ENCODE measurements at regions not wholly inside any gene's neighbourhood (a gene's known extent, or its start where the extent isn't known, plus 50 kb on each side); places are given as distances from the start of the nearest gene placed in this dataset.
A peak's percentile ranks its signal among the peaks of the same experiment; 100 is the strongest.

DNA sequence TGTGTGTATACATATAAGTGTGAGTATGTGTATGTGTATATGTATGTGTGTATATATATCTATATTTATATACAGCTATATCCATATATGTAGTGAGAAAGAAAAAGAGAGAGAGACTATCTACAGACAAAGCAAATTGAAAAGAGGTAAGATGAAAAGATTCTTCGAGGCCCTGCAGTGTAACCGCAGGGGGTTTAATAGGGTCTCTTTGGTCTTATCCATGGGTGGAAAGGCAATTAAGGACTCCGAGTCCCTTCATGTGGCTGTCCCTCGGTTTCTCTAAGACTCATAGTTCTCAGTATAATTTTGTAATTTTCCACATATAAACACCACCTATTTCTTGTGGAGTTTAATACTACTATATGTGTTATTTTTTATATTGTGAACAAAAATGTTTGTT is 50.6 kb upstream of the JAZF1 start:
- Mint-ChIP-seq H3K9me3 (no peaks in the 10 kb centered on the region), H3K27me3 (peaks cover 4 to 11% of the 10 kb centered on the region in 2 donors), H3K4me1 (no peaks in the 10 kb centered on the region), H3K4me3 (no peak overlapping the region), H3K27ac (no peak overlapping the region), H3K36me3 (no peaks in the 10 kb centered on the region)
- Histone ChIP-seq H3K9me3 (no peaks in the 10 kb centered on the region), H3K4me1 (ENCODE audit: control insufficient read depth in 1 of 2, extremely low read depth in 1 of 2, insufficient read depth in 2 of 2, low read length in 2 of 2) (no peaks in the 10 kb centered on the region), H3K4me3 (ENCODE audit: control insufficient read depth in 1 of 2, extremely low read depth in 1 of 2, low read length in 1 of 2) (no peak overlapping the region), H3K36me3 (ENCODE audit: control insufficient read depth in 2 of 2, extremely low read depth in 1 of 2, insufficient read depth in 1 of 2, low read length in 1 of 2) (no peaks in the 10 kb centered on the region), H3K27me3 (replicated peaks in 1 of 2; ENCODE audit: control insufficient read depth in 2 of 2, extremely low read depth in 1 of 2, insufficient read depth in 2 of 2, low read length in 1 of 2) (peaks cover 0 to 3% of the 10 kb centered on the region in 2 experiments), H3K27ac (ENCODE audit: low read length) (no peak overlapping the region)
- ChIA-PET CTCF (no interaction called here), POLR2A (no interaction called here)
- ATAC-seq (replicated peaks in 1 of 4), result no peak
- WGBS (ENCODE audit: insufficient coverage), result no CpG with 5 or more reads among the region's 4 CpGs
- DNase-seq, result no peak

DNA sequence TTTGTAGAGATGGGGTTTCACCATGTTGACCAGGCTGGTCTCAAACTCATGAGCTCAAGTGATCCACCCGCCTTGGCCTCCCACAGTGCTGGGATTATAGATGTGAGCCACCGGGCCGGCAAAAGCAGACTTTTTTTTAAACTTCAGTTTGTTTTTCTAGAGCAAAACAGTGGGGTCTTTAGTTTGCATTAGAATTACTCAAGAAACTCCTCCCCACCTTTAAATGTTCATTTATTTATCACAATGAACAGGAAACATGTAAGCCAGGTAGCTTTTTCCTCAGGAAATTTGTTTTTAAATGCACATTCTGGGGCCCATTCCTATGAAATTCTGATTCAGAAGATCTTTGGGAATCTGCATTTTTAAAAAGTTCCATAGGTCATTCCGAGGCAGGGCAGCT is 56.0 kb upstream of the JAZF1 start:
- ChIA-PET POLR2A (no interaction called here), CTCF (no interaction called here)
- no peak overlapping the region for H3K27ac ChIP-seq (ENCODE audit: low read length)
- no peaks in the 10 kb centered on the region for H3K36me3 ChIP-seq (ENCODE audit: control insufficient read depth in 2 of 2, extremely low read depth in 1 of 2, insufficient read depth in 1 of 2, low read length in 1 of 2)
- H3K4me1 Mint-ChIP-seq, result peaks cover 0 to 9% (median 9%) of the 10 kb centered on the region in 3 donors
- no peak for DNase-seq
- H3K27me3 ChIP-seq (replicated peaks in 1 of 2; ENCODE audit: control insufficient read depth in 2 of 2, extremely low read depth in 1 of 2, insufficient read depth in 2 of 2, low read length in 1 of 2), result peaks cover 0 to 7% of the 10 kb centered on the region in 2 experiments
- H3K36me3 Mint-ChIP-seq, result no peaks in the 10 kb centered on the region
- H3K4me3 Mint-ChIP-seq, result no peak overlapping the region
- ATAC-seq (replicated peaks in 1 of 4), result no peak
- 100% methylated on average over 4 of the region's 4 CpGs for WGBS (ENCODE audit: insufficient coverage)
- H3K4me1 ChIP-seq (ENCODE audit: control insufficient read depth in 1 of 2, extremely low read depth in 1 of 2, insufficient read depth in 2 of 2, low read length in 2 of 2), result peaks cover 0 to 3% of the 10 kb centered on the region in 2 experiments
- no peaks in the 10 kb centered on the region for H3K9me3 Mint-ChIP-seq
- H3K9me3 ChIP-seq, result no peaks in the 10 kb centered on the region
- H3K27me3 Mint-ChIP-seq, result peaks cover 0 to 6% of the 10 kb centered on the region in 2 donors
- no peak overlapping the region for H3K4me3 ChIP-seq (ENCODE audit: control insufficient read depth in 1 of 2, extremely low read depth in 1 of 2, low read length in 1 of 2)
- H3K27ac Mint-ChIP-seq, result no peak overlapping the region

DNA sequence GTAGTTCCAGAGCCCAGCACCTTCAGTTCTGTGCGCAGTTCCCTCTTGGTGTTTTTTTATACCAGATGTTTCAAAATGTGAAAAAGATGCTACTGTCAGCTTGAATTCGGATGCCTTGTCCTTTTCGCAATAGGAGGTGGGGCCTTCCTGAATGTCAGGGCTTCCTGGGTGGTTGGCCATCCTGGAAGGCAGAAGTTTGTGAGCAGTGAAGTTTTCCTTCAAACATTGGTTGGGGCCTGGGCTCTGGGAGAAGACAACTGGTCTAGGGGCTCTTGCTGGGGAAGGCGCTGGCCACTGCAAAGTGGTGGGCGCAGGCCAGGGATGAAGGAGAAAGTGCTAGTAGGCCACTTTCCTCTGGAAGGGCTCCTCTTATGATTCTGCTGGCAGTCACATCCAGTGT is 56.8 kb upstream of the JAZF1 start:
- no peak overlapping the region for H3K4me3 Mint-ChIP-seq
- no peaks in the 10 kb centered on the region for H3K9me3 Mint-ChIP-seq
- no peak overlapping the region for H3K27ac Mint-ChIP-seq
- no peaks in the 10 kb centered on the region for H3K36me3 Mint-ChIP-seq
- 87% methylated on average over 3 of the region's 5 CpGs for WGBS (ENCODE audit: insufficient coverage)
- H3K27ac ChIP-seq (ENCODE audit: low read length), result no peak overlapping the region
- H3K4me3 ChIP-seq (ENCODE audit: control insufficient read depth in 1 of 2, extremely low read depth in 1 of 2, low read length in 1 of 2), result no peak overlapping the region
- DNase-seq (no peak), ATAC-seq (replicated peaks in 1 of 4) (no peak)
- H3K27me3 Mint-ChIP-seq, result peaks cover 0 to 5% of the 10 kb centered on the region in 2 donors
- H3K36me3 ChIP-seq (ENCODE audit: control insufficient read depth in 2 of 2, extremely low read depth in 1 of 2, insufficient read depth in 1 of 2, low read length in 1 of 2), result no peaks in the 10 kb centered on the region
- CTCF ChIA-PET, result no interaction called here
- peaks cover 0 to 4% of the 10 kb centered on the region in 2 experiments for H3K27me3 ChIP-seq (replicated peaks in 1 of 2; ENCODE audit: control insufficient read depth in 2 of 2, extremely low read depth in 1 of 2, insufficient read depth in 2 of 2, low read length in 1 of 2)
- H3K9me3 ChIP-seq, result no peaks in the 10 kb centered on the region
- POLR2A ChIA-PET, result no interaction called here
- peaks cover 0 to 3% of the 10 kb centered on the region in 2 experiments for H3K4me1 ChIP-seq (ENCODE audit: control insufficient read depth in 1 of 2, extremely low read depth in 1 of 2, insufficient read depth in 2 of 2, low read length in 2 of 2)
- H3K4me1 Mint-ChIP-seq, result peaks cover 0 to 9% (median 9%) of the 10 kb centered on the region in 3 donors

DNA sequence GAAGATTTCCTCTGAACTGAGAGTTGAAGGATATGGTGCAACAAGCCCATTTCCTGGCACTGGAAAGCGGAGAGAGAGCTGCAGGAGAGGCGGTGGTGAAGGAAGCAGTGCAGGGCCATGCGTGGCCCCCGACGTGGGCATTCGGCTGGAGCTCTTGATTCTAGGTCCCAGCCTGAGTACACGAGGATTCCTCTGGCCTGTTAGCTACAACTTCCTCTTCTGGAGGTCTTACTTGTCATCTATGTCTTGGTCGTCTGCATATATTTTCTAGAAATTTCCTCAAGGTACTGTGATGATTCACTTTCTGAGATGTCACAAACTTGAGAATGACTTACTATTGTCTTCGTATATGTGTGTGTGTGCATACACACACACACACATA is 59.2 kb upstream of the JAZF1 start:
- H3K27me3 ChIP-seq (replicated peaks in 1 of 2; ENCODE audit: control insufficient read depth in 2 of 2, extremely low read depth in 1 of 2, insufficient read depth in 2 of 2, low read length in 1 of 2), result peaks cover 0 to 4% of the 10 kb centered on the region in 2 experiments
- peaks cover 0 to 3% of the 10 kb centered on the region in 2 experiments for H3K4me1 ChIP-seq (ENCODE audit: control insufficient read depth in 1 of 2, extremely low read depth in 1 of 2, insufficient read depth in 2 of 2, low read length in 2 of 2)
- no peak overlapping the region for H3K27ac ChIP-seq (ENCODE audit: low read length)
- Mint-ChIP-seq H3K9me3 (no peaks in the 10 kb centered on the region), H3K27me3 (no peaks in the 10 kb centered on the region), H3K4me3 (no peak overlapping the region), H3K27ac (peak overlapping the region in 1 of 2 donors; percentile 35), H3K36me3 (no peaks in the 10 kb centered on the region), H3K4me1 (peaks cover 0 to 9% (median 9%) of the 10 kb centered on the region in 3 donors)
- WGBS (ENCODE audit: insufficient coverage), result 29% methylated on average over 3 of the region's 9 CpGs
- no peak overlapping the region for H3K4me3 ChIP-seq (ENCODE audit: control insufficient read depth in 1 of 2, extremely low read depth in 1 of 2, low read length in 1 of 2)
- ATAC-seq (replicated peaks in 1 of 4), result no peak
- H3K9me3 ChIP-seq, result no peaks in the 10 kb centered on the region
- ChIA-PET CTCF (interaction anchor here in 1 of 2 donors (0.5 kb wide), 1 partner anchor 44 kb away, joined by 3 read pairs; no protein-coding TSS in a partner anchor), POLR2A (no interaction called here)
- no peak for DNase-seq
- H3K36me3 ChIP-seq (ENCODE audit: control insufficient read depth in 2 of 2, extremely low read depth in 1 of 2, insufficient read depth in 1 of 2, low read length in 1 of 2), result no peaks in the 10 kb centered on the region

DNA sequence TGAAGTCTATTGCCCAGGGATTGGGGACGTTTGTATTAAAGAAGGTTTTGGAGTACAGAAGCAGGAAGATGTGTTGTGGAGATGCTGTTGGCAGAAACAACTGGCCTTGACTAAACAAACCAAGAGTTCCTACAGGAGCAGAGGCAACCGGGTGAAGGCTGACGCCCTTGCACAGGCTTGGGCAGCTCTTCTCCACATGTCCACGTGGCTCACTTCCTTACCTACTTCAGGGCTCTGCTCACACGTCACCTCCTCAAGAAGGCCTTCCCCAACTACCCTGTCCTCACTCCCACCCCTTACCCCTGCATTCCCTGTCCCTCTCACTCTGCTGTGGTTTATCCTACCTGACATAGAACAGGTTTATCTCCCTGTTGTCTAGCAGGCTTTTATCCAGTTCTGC is 59.9 kb upstream of the JAZF1 start:
- no peaks in the 10 kb centered on the region for H3K27me3 Mint-ChIP-seq
- H3K27ac Mint-ChIP-seq, result no peak overlapping the region
- Histone ChIP-seq H3K4me3 (ENCODE audit: control insufficient read depth in 1 of 2, extremely low read depth in 1 of 2, low read length in 1 of 2) (no peak overlapping the region), H3K27ac (ENCODE audit: low read length) (no peak overlapping the region), H3K4me1 (ENCODE audit: control insufficient read depth in 1 of 2, extremely low read depth in 1 of 2, insufficient read depth in 2 of 2, low read length in 2 of 2) (peaks cover 0 to 3% of the 10 kb centered on the region in 2 experiments), H3K36me3 (ENCODE audit: control insufficient read depth in 2 of 2, extremely low read depth in 1 of 2, insufficient read depth in 1 of 2, low read length in 1 of 2) (no peaks in the 10 kb centered on the region), H3K9me3 (no peaks in the 10 kb centered on the region), H3K27me3 (replicated peaks in 1 of 2; ENCODE audit: control insufficient read depth in 2 of 2, extremely low read depth in 1 of 2, insufficient read depth in 2 of 2, low read length in 1 of 2) (peaks cover 0 to 4% of the 10 kb centered on the region in 2 experiments)
- ATAC-seq (replicated peaks in 1 of 4), result no peak
- 92% methylated on average over 4 of the region's 5 CpGs for WGBS (ENCODE audit: insufficient coverage)
- H3K9me3 Mint-ChIP-seq, result no peaks in the 10 kb centered on the region
- H3K4me1 Mint-ChIP-seq, result peaks cover 0 to 9% (median 9%) of the 10 kb centered on the region in 3 donors
- H3K4me3 Mint-ChIP-seq, result no peak overlapping the region
- CTCF ChIA-PET, result no interaction called here
- POLR2A ChIA-PET, result no interaction called here
- H3K36me3 Mint-ChIP-seq, result no peaks in the 10 kb centered on the region
- no peak for DNase-seq

DNA sequence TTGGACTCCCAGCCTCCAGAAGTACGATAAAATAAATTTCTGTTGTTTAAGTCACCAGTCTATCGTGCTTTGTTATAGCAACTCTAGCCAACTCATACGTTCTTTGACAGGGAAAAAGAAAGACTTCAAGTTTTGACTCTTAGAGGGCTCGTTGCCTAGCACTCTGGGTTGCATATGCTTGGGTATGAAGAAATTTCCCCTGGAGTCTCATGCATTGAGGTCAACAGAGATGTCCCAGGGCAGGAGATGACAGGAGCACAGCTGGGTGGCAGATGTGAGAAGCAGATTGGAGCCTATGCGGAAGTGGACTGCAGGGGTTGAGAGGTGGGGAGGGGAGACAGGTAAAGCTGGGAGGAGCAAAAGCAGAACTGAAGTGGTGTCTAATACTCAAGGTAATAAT is 63.3 kb upstream of the JAZF1 start:
- ChIA-PET POLR2A (no interaction called here), CTCF (interaction anchor here in 1 of 2 donors (0.6 kb wide), 1 partner anchor 10 kb away, joined by 3 read pairs; no protein-coding TSS in a partner anchor)

More for the DNA sequence above, 63.3 kb upstream of the JAZF1 start:
- ATAC-seq (replicated peaks in 1 of 4) (no peak), DNase-seq (no peak)
- H3K9me3 Mint-ChIP-seq, result peaks cover 0 to 2% (median 0%) of the 10 kb centered on the region in 3 donors
- H3K4me1 Mint-ChIP-seq, result peaks cover 0 to 9% (median 9%) of the 10 kb centered on the region in 3 donors
- H3K27me3 Mint-ChIP-seq, result no peaks in the 10 kb centered on the region
- WGBS (ENCODE audit: insufficient coverage), result 87% methylated on average over 3 of the region's 5 CpGs
- H3K36me3 Mint-ChIP-seq, result no peaks in the 10 kb centered on the region
- peaks cover 0 to 3% of the 10 kb centered on the region in 2 experiments for H3K4me1 ChIP-seq (ENCODE audit: control insufficient read depth in 1 of 2, extremely low read depth in 1 of 2, insufficient read depth in 2 of 2, low read length in 2 of 2)
- no peak overlapping the region for H3K27ac Mint-ChIP-seq
- H3K9me3 ChIP-seq, result no peaks in the 10 kb centered on the region
- no peak overlapping the region for H3K4me3 Mint-ChIP-seq
- no peak overlapping the region for H3K4me3 ChIP-seq (ENCODE audit: control insufficient read depth in 1 of 2, extremely low read depth in 1 of 2, low read length in 1 of 2)
- H3K36me3 ChIP-seq (ENCODE audit: control insufficient read depth in 2 of 2, extremely low read depth in 1 of 2, insufficient read depth in 1 of 2, low read length in 1 of 2), result no peaks in the 10 kb centered on the region
- no peaks in the 10 kb centered on the region for H3K27me3 ChIP-seq (replicated peaks in 1 of 2; ENCODE audit: control insufficient read depth in 2 of 2, extremely low read depth in 1 of 2, insufficient read depth in 2 of 2, low read length in 1 of 2)
- H3K27ac ChIP-seq (ENCODE audit: low read length), result no peak overlapping the region
